HG03139 (cell line): ENCODE measurements at regions not wholly inside any gene's neighbourhood (a gene's known extent, or its start where the extent isn't known, plus 50 kb on each side); places are given as distances from the start of the nearest gene placed in this dataset.
"Not testable (repeated sequence)": the region's sequence is repeated elsewhere in the genome, so short reads cannot be mapped to it uniquely, and the experiment has no call there.

Source experiments
- ATAC-seq: cut with Tn5 transposase; IDR thresholded peaks from one replicate; pipeline ENCODE4 v1.9.1; 2021; ENCODE audit not compliant: unreplicated experiment

DNA sequence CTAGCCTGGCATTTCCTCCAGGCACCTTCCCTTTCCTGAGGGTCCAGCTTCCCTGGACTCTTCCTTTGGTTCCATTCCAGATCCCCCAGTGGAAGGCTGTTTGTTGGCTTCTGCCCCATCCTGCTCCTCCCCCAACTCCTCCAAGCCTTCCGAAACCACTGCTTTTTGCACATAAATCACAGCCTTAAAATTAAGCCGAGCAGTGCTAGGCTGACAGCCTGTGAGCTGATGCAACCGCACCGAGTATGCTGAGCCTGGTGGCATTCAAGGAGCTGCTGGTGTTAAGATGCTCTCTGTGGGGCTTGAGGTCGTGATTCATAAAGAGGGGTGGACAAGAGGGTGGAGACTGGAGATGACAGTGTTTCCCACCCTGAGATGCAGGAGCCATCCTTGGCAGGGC, 266.6 kb upstream of the C1orf174 start:
- ATAC-seq: no peak

DNA sequence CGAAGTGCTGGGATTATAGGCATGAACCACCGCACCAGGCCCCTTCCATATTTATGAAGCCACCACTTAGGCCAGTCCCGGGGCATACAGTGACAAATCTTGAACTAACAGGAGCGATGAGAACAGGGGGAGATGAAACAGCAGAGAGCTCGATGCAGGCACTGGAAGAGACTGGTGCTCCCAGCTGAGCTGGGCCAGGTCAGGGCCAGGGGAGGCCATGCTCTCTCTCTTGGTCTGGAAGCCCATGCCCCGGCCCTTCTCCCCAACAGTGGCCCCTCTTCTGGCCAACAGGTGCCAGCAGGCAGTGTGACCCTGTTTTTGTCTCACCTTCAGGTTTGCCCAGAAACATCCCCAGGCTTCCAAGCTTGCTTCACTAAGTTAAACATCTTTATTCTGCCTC, 269.9 kb upstream of the C1orf174 start:
- ATAC-seq: no peak

DNA sequence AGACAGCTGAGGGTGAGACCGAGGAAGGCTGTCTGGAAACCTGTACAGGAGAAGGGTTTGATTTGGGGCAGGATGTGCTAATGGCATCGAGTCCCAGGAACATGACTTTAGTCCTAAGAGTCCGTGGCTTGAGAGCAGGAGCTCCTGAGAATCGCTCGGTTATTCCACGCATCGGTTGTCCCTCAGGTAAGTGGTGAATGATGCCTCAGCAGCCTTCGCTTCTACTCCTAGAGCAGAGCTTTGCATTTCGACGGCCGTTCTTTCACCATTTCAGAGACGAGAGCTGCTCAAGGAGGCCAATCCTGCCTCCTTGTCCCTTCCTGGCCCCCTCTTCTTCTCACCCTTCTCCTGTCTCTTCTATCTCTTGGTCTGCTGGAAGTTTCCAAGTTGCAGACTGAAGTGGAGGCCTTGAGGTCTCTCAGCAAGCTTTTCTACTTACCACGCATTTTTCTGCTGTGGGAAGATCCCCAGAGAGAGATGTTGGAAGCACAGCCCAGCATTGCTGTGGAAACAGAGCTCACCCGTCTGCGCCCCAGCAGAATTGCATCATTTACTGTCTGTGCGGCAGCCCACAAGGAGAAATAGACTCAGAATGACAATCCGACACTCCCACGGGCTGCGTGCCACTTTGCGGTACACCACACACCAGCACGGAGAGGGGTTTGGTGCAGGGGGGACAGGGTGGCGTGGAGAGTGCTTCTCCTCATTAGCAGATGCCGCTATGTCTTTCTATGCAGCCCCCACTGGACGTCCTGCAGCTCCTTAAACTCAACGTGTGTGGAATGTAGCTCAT, 270.7 kb upstream of the C1orf174 start:
- no peak for ATAC-seq

DNA sequence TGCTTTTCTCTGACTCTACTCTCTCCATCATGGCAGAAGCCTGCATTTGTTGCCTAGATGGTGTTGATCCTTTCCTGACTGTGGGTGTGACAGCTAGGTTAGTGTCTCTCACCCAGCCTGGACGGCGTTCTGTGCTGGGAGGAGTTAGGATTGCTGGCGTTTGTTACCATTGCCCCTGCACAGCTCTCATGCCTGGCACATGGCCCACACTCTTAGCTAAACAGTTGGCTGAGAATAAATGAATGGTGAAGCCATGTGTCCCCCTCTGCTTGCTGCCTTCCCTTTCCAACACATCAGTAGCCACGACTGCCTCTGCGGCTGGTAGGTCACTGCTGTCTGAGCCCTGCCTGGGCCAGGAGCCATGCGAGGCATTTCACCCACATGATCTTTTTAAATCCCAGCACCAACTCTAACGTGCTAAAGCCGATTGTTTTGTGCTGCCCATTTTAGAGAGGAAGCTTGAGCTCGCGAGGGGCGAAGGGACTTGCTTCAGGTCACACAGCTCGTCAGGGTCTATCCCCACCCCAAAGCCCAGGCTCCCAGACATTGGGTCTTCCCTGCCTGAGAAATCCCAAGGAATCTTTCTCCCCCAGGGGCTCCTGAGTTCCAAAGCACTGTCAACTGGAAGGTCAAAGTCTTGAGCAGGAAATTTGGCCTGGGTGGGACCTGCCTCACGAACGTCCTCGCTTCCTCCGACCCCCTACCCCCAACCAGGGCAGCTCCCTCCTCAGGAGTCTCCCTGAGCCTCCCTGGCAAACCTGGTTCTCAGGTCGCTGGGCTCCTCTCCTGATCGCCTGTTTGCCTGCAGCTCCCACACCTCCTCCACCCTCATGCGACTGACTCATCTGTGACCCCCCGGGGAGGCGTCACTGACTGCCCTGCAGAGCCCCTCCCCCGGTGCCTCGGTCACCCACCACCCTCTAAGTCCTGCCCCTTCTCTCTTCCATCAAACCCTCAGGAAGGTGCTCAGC, 271.7 kb upstream of the C1orf174 start:
- ATAC-seq: no peak

DNA sequence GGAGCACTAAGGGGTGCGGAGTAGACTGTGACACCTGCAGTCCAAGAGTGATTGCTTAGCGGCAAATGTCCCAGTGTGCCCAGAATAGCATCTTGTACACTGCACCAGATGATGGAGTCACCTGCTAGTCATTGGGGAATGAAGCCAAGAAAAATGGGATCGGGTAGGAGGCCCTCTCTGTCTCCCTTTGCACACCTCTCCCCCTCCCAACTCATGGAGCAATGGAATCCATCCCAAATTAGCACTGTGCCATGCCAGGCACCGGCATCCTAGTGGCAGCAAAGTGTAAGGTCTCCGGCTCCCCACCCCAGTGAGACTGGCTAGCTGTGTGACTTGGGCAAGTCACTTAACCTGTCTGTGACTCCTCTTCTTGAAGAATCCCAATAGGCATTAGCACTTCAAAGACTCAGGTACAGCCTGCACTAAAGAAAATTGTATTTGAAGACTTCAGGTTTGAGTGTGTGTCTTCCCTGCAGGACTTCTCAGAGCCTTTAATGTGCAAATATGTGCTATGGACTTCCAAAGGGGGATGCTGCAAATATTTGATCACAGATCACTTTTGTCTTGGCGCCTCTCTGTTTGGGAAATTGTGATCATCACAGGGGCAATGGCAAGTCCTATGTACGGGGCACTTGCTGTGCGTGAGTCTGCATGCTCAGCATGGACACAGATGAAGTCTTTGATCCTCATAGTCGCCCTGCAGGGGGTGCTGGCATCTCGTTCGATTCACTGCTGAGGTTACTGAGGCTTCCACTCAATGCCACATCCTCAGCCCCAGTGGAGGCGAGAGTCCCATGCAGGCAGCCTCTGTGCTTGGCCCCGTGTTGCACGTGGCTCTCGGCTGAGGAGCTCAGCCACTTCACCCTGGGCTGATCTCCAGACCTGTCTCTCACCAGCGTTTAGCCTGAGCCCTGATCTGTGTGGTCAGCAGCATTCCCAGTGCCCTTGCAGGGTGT, 272.9 kb upstream of the C1orf174 start:
- ATAC-seq: no peak

DNA sequence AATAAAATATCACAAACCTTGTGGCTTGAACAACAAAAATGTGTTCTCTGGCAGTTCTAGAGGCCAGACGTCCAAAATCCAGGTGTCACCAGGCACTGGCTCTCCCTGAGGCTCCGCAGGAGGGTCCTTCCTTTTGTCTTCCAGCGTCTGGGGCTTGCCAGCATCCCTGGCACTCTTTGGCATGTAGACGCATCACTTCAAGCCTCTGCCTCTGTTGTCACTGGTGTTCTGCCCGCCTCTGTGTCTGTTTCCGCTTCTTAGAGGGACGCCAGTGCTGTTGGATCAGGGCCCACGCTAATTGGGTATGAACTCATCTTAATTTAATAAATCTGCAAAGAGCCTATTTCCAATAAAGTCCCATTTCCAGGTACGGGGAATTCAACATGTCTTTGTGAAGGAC, 273.7 kb upstream of the C1orf174 start:
- no peak for ATAC-seq

DNA sequence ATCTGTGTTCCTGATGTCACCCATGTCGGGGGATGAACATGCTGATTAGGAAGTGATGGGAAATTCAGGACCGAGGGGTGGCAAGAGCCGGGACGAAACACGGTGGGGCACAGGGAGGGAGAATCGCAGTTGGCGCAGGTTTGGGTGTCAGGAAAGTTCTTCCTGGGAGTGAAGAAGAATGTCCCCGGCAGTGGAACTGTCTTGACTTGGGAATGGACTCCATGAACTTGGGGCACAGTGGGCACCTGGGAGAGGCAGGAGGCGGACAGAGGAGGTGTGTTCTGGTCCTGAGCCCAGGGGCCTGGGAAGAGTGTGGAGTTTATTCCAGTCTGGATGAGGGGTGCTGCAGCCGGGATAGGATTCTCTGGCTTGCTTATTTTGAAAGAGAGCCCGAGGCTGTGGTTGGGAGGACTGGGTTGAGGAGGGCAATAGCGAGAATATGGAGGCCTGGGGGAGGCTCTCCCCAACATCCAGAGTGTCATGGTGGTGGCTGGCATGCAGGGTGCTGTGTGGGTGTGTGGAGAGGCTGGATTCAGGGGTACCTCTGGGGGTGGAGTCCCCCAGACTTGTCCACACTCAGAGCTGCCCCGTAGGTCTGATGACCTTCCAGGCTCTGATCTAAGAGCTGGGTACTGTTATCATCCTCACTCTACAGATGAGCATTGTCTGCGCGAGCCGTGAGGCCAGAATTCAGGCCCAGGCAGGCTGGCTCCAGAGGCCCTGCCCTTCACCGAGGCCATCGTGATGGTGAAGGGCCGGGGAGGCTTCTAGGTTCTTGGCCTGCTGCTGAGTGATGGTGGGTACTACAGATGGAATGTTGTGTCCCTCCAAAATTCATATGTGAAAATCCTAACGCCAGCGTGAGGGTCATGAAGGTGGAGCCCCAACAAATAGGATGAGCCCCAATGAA, 274.5 kb upstream of the C1orf174 start:
- no peak for ATAC-seq

DNA sequence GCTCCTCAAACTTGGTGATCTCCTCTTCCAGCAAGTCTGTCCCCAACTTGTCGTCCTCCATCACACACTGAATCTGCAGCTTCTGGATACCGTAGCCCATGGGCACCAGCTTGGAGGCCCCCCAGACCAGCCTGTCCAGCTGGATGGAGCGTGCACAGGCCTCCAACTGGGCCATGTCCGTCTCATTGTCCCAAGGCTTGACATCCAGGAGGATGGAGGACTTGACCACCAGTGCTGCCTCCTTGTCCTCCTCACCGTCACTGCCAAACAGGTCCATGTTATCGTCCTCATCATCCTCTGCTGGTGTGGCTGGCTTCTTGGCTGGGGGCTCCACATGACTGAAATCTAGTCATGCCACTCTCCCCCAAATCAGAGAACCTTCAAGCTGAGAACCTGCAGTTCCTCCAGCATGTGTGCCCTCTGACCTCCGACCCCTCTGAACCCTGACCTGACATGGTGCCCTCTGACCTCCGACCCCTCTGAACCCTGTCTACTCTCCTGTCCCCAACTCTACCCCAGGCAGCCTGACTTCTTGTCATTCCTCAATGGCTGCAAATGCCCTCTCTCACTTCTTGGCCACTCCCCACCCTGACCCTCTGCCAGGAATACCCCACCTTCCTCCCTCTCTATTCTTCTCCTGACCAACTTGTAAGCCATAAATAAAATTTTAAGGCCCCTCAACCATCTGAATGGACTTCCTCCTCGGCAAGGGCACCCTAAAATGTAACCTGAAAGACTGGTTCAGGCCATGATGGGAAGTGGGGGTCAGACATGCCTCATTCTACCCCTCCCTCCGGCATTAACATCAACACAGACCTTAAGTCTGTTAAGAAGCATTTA, 275.7 kb upstream of the C1orf174 start:
- ATAC-seq: no peak

DNA sequence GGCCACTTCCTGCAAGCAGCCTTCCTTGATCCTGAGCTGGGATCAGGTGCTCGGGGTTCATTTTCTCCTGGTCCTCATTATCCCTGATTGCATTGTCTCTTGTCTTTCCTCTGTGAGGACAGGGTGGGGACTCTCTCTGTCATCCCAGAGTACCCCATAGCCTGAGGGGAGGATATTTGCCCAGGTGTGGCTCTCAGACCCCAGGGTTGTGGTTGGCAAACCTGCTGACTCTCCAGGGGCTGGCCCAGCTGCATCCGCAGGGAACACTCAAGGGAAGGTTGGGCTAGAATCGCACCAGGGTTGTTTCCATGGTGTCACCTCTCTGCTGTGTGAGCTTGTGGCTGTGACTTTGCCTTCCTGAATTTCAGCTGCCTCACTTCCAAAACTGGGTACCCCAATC, 276.8 kb upstream of the C1orf174 start:
- ATAC-seq: no peak

DNA sequence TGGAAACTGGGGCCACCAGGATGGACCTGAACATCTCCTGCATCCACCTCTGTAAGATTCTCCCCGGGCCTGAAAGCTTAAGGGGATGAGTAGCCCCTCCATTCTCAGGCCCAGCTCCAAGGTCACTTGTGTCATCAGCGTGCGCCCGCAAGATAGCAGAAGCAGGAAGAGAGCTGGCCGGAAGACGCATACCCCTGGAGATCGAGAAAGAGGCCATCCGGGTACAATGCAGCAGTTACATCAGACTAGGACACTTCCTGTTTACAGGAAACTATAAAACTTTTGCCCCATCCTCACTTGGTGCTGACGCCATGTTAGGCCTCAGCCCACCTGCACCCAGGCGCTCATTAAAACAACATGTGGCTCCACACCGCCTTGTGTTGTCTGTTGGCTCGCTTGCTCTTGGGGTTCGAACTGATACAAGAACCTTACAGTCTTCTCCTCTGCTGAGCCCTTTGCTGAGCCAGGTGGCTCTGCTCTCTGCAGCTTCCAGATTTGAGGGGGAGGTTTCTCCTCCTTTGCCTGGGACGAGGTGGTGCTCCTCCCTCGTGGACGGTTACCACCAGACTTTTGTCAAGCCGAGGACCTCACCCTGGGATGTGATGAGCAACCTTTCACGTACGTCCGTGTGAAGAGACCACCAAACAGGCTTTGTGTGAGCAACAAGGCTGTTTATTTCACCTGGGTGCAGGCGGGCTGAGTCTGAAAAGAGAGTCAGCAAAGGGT, 277.5 kb upstream of the C1orf174 start:
- no peak for ATAC-seq

DNA sequence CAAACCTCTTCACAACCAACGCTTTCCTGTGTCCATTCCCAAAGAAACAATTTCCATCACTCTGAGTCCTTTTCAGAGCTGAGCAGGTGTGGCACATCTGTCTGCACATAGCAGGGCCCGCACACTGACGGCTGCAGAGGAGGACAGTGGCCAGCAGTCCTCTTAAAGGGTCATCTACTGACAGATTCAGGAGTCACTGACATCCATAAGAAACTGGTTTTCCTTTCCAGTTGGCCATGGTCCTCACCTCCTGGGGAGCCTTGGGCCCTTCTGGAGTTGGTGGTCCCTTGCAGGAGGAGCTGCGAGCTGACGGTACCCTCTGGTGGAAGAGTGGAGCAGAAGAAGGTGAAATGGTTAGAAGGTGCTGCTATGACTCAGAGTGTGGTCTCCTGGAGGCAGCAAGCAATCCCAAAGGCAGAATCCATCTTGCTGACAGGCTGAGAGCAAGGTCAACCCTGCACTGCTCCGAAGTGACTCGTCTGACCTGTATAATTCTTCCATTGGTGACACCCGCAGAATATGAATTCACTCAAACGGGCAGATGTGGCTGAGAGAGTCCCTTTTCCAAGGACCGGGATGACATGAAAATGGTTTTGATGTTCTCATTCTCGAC, 278.5 kb upstream of the C1orf174 start:
- no peak for ATAC-seq

DNA sequence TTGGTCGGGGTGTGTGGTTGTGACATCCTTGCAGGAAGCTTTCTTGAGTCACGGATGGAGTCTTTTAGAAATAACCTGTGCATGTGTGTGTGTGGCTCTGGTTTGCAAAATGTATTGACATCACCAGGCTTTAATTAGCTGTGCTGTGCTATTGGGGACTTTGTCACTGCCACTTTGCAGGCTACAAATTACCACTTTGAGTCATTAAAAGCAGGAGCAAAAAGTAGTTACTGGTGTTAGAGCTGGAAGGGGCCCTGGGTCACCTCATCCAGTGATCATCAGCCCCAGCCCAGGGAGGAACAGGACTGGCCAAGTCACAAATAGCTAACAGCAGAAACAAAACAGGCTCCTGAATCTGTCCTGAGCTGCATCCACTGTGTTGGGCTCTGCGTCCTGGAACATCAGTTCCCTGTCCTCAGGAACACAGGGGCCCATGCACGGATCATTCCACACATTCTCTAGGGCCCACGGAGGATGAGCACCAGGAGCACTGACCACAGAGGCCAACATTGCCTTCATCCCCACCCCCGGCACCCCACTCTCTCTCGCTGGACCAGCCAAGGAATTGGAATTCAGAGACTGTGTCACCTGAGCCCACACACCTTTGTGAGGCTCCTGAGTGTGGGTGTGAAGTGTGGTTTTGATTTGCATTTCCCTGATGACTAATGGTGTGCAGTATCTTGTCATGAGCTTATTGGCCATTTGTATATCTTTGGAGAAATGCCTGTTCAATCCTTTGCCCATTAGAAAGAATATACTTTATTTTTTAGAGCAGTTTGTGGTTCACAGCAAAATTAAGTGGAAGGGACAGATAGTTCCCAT, 280.1 kb upstream of the C1orf174 start:
- no peak for ATAC-seq

DNA sequence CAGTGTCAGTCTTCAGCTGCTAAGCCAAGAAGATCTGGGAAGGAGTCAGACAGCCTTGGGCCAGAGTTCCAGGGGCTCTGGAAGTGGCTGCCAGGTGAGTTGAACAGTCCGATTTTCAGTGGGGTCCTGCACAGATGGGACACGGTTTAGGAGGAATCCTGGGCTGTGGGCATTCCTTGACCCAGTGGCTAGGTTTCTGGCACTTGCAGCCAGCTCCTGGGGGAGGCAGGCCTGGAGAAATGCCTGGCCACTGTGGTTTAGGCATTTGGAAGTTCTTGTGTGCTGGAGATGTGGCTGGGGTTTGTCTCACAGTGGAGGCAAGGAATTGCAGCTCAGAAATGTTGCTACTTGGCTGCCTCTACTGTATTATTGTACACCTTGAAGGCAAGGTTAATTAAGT, 286.4 kb upstream of the C1orf174 start:
- ATAC-seq: not testable (repeated sequence)

DNA sequence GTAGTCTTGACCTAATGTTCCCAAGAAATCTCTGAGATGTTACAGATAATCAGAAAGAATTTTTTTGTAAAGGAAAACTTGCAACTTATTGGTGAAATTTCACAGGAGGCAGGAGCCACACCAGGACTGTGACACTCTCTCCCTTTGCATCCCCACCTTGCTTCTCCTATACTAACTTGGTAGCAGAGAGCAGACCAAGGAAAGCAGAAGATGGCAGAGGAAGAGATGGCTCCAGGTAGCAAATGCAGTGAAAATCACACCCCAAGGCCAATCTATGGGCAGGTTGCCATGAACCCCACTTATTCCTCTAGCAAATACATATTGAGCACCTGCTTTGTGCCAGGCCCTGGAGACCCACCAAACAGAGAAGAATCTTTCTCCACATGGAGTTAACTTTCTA, 303.4 kb upstream of the C1orf174 start:
- no peak for ATAC-seq

DNA sequence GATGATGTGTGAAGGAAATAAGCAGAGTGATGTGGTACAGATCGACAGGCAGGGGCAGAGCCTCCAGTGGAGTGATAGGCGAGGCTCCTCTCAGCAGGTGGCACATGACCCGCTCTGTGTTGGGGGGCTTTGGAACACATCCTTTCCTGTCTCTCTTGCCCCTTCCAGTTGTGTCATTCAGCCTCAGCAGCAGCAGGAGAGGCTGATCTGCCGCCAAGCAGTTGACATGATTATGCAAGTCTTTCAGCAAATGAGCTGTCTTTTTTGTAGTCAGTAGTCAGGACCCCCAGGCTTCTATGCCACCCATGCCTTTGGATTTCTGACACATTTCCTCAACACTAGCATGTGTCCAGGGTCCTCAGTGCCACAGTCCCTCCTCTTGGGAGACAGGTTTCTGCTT, 307.1 kb upstream of the C1orf174 start:
- no peak for ATAC-seq

DNA sequence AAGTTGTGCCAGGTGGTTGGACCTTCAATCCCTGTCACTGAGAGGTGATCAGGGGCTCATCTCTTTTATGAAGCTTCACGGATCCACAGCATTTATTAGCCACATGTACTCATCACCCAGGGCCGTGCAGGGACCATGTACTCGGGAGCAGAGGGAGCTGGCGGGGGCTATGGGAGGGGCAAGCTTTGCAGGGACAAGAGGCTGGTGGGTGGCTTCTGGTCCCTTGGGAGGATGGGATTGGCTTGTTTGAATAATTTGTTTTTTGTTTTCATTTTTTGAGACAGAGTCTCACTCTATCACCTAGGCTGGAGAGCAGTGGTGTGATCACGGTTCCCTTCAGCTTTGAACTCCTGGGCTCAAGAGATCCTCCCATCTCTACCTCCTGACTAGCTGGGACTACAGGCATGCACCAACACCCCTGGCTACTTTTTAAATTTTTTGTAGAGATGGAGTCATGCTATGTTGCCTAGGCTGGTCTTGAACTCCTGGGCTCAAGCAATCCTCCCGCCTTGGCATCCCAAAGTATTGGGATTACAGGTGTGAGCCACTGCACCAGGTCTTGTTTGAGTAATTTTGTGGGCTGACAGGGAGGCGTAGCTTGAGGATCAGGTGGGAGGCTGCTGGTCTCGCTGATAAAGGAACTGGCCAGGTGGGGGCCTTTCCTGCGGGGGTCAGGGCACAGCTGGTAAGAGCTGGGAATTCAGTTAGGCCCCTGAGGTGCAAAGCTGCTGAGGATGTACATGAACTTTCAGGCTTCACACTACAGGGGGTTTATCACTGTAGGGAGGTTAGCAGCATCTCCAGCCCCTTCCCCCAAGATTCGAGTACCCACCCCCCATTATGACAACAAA, 308.0 kb upstream of the C1orf174 start:
- no peak for ATAC-seq
